Body of pancreas (tissue), 4 donors: ENCODE measurements at regions not wholly inside any gene's neighbourhood (a gene's known extent, or its start where the extent isn't known, plus 50 kb on each side); places are given as distances from the start of the nearest gene placed in this dataset.

Experiments used
- CTCF ChIP-seq, 7 experiments: fragments of 450-650 bp in 4 of 7; fragments of 200-600 bp in 3 of 7; sonication (generic) in 3 of 7; IDR thresholded peaks; one replicate each; pipeline ENCODE4 v1.5.1; 2016 to 2019; ENCODE audit warnings: antibody characterized with exemption in 7 of 7
- POLR2A ChIP-seq, 3 donors: fragments of 450-650 bp; IDR thresholded peaks; one replicate each; pipeline ENCODE4 v1.6.1; 2016; ENCODE audit warnings: antibody characterized with exemption in 3 of 3, mild to moderate bottlenecking in 2 of 3

- TF ChIP-seq POLR2A (IDR thresholded peaks at IDR 0.05) (no peak), CTCF (IDR thresholded peaks at IDR 0.05) (no peak)
Observed at GRCh38 chr13:82439159-82439904, 1442.9 kb downstream of the SLITRK1 start.
